Cerebellar nuclear complex (tissue), 1 donor: ENCODE measurements at regions not wholly inside any gene's neighbourhood (a gene's known extent, or its start where the extent isn't known, plus 50 kb on each side); places are given as distances from the start of the nearest gene placed in this dataset.

Experiments
- DNase-seq, 2 experiments: peaks; one replicate each; lab custom pipeline; 2025; lab: John Stamatoyannopoulos, UW

DNA sequence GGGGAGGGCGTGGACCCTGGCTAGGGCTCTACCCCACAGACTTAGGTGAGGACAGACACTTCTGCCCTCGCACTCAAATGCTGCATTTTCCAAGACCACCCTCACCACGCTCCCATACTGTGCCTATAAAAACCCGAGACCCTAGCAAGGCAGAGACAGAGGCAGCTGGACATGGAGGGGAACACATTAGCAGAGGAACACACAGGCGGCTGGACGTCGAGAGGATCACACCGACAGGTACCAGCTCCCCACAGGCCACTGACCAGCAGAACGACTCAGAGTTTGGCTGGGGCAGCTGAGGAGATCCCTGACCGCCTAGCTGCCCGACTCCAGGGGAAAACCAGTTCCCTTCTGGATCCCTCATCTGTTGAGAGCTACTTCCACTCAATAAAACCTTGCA is 338.2 kb upstream of the SMIM30 start:
- no peak for DNase-seq

DNA sequence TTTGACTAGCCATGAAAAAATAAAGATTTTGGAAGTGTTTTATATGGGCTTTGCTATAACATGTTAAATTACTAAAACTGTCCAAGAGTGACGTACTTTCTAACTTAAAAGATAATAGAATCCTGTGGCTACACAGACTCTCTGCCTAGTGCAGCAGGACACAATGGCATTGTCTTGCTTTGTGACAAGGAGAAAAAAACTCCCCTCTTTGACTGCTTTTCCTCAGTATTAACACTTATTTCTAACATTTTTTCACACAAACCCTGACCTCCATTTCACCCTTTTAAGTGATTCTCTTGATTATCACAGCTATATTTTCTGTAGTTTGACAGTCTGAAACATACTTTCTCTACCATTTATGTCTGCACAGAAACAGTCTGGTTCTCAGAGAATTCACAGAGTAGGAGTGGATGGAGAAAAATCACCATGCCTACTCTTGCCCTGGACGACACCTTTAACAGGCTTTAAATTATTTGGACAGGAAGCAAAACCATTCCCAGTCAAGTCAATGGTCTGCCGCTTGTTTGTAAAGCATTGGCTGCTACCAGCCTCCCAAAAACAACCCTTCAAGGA is 336.3 kb upstream of the SMIM30 start:
- DNase-seq = no peak

DNA sequence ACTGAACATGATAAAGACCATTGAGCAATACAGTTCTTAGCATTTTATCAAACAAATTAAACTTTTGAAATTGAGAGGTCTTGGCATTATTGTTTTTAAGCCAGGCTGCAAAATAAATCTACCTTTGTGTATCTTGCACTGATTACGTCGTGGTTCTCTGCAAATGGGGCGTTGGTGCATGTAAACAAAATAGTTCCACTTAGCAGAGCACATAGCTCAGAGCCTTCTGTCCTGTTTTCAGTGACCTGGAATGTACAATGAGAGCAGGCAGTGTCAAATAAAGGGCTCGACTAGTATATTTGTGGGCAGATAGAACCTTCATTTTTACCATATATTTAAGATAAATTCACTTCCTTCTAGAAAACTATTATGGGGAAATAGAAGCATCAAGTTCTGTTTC is 333.9 kb upstream of the SMIM30 start:
- no peak for DNase-seq

DNA sequence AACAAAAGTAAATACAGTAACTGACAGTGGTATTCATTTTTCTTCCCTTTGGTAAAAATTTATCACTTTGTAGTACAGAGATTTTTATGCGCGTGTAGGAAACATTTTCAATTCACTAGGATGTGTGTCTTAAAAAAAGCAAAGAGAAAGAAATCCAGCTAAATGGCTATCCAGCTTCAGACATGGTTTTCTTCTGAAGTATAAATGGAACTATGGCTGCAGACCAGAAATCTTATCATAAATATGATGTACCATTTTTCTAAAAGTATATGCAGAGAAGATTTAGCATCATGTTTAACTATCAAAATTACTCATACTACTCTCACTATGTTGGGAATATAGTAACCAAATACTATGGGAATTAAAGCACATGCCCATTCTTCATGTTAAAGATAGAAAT is 328.4 kb upstream of the SMIM30 start:
- no peak for DNase-seq

DNA sequence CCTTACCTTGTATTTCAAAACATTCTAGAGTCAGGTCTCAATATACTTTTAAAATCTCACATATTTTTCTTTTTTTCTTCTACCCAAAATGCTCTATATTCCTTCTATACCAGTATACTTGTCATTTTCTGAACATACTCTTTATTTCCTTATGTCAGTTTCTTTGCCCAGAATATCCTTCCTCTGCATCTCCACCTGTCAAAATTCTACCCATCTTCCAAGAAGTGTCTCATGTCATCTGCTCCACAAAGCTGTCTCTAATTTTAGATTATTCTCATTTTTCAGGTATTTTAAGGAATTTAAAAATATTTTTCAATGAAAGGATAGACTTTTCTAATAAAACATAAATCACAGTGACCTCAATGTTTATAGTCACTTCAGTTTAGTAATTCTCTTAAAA is 328.0 kb upstream of the SMIM30 start:
- no peak for DNase-seq

DNA sequence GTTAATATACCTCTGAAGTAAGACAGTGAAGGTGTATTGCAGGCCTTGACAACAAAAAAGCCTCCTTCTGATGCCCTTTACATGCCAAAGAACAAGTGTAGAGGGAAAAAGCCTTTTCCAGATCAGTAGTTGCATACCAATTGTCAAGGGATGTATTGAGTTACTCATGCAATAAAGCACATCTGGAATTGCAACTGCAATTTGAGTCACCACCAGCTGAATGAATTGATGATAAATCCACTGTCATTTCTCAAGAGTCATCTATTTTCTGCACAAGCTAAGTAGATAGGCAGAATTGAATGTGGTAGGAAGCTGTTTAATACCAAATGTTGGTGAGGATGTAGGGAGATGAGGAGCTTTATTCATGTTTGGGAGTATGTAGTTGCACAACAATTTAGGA is 325.9 kb upstream of the SMIM30 start:
- DNase-seq = no peak

DNA sequence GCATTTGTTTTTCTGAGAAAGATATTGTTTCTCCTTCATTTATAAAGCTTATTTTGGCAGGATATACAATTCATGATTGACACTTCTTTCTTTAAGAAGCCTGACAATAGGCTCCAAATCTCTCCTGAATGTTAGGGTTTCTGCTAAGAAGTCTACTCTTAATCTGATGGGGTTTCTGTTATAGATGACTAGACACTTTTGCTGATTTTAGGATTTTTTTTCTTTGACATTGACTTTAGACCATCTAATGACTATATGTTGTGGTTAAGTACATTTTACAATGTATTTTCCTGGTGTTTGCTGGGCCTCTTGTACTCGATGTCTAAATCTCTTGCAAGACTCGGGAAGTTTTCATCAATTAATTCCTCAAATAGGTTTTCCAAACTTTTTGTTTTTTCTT is 321.8 kb upstream of the SMIM30 start:
- DNase-seq = no peak

DNA sequence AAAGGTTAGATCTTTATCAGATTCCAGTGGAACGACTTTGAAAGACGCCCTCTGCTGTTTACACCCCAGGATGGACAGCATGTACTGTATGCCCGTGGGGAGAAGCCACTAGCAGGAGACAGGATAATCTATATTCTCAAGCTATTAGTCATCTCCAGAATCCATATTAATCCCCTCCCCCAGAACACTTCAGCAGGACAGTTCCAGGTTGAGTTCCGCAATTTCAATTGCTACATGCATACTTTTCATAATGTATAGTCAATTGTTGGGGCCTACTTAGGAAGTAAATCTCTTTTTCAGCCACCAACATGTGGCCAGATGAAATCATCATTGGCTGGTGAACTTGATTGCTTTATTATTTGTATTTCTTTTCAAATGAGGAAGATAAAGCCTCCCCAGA is 313.1 kb upstream of the SMIM30 start:
- DNase-seq = no peak

DNA sequence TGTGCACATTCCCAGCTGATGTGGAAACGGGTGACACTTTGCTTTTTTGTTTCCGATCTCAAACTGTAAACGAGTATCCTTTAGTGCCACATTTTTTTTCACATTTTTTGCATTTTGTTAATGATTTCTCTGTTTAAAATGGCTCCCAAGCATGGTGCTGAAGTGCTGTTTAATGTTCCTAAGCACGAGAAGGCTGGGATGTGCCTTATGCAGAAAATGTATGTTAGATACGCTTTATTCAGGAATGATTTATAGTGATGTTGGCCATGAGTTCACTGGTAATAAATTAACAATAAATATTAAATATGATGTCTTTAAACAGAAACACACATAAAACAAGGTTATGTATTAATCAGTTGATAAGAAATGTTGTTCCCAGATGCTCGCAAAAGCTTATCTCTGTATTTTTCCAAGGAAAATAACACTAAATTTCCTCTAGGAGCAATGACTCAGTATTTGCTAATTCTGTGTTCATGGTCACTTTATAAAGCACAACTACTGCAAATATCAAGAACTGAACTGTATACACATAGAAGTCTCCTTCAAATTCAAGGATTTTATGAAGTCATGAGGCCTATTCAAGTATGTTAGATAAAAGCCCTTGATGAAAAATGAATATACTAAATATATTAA is 305.9 kb upstream of the SMIM30 start:
- DNase-seq = no peak

DNA sequence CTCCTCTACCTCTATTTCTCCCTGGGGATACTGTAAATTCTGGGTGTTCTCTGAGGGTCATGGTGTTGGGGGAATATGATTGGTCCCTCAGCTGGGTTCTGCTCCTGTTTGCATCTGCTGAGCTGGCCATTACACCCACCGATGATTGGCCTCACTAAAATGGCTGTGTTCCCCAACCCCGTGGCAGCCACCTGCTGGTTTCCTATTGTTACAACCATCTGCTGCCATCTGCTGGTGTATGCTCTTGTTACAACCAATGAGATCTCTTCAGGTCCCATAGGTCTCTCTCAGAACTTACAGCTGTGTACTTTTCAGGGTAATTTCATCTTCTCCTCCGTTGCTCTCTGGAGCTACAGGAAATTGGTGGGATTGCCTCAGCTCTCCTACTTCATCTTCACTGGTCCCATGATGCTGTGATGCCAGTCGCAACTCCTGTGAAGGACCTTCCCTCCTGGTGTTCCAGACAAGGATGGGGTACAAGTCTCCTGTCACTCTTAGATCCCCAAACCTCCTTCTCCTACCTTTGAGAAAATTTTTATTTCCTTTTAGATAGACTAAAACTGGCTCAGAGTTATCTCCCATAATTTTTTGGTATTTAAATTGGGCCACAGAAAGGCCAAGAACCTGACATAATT is 303.5 kb upstream of the SMIM30 start:
- DNase-seq = peak in 1 of 2 experiments; percentile 57

DNA sequence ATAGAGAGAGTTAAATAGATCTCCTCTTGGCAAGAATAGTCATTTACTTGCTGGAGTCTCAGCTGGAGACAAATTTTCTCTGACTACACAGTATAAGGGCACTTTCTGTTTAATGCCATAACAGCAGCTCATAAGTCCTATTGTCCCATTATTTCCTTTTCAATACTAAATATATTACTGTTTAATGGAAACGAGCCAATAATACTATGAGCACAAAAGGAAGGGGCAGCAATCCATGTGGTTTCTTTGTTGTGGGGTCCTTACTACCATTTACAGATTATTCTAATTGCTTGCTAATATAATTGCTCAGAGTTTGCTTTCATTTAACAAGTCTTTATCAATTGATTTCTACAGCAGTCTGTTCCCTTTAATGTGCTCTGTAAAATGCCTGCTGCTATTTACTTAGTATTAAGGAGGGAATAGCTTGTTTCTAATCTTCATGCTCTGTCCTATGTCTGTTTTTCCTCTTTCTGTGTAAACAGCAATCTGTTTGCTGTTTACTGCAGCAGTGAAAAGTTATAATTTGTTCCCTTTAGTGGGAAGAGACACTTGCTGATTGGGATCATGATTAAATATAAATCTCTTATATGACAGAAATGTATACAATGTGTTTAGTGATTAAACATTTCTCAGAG is 296.2 kb upstream of the SMIM30 start:
- no peak for DNase-seq

DNA sequence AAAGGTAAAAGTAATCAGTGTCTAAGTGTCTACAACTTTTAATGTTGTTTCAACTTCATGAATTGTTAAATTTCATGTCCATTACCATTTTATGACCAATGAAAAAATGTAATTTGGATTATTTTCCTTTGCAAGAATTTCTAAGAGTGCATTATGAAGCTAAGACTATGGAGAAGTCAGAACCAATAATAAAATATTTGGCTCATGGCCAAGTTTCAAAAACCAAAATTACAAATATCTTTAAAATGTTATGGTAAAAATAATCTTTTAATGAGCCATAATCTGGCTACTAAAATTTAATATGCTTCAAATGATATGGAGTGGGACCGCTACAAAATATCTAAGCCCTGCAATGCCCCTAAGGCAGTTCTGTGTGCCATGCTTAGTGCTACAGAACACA is 294.1 kb upstream of the SMIM30 start:
- no peak for DNase-seq

DNA sequence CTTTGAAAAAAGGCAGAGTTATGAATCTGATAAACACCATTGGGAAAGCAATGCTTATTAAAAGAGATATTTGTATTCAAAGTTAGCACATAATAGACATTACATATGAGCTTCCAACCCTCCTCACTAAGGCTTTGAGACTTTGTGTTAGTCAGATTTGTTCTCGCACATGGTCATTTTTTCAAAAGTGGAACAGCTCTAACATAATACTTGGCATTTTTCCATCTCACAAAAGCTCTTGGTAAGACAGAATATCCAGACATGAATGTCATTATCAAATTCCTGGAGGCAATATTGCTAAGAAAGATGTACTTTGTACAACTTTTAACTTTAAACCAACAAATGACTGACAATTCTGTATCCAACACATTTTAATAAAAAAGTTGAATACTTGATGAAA is 292.4 kb upstream of the SMIM30 start:
- DNase-seq = no peak

DNA sequence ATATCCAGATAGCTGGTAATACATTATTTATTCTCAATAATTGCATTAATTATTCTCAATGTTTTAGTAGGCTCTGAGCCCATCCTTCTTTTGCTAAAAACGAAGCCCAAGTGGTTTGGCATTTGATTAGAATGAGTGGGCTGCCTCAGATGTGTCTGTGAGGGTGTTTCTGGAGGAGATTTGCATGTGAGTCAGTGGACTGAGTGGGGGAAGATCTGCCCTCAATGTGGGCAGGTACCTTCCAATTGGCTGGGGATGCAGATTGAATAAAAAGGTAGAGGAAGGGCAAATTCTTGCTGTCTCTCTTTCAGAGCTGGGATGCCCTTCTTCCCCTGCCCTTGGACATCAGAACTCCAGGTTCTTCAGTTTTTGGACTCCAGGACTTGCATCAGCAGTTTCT is 290.6 kb upstream of the SMIM30 start:
- DNase-seq = no peak

DNA sequence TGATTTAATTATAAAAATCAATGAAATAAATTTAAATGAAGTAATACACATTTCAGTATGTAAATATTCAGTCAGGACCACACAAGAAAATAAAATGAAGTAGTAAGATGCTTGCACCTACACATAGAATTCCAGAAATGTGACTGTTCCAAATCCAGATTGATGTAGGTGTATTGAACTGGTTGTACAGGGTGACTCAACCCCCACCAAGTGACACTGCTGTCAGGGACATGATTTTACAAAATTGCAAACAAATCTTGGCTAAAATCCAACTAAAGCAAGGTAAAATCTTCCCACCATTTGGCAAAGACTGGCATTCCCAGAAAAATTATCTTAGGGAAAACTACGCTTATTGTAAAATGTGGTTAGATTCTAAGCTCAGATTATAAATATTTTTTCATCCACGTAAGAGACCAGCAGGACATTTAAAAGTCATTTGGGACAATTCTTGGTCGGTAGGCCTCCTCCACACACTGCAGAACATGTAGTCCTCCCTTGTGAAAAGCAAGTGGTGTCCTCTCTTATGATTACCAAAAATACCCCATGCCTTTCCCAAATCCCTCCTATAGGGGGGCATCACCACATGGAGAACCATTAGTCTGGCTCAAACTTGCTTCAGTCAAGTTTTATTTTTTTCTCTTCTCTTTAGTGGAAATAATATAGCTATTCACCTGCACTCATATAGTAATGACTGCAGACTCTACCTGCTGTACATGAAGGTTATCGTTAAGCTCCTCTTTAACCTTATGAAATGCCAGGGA is 287.1 kb upstream of the SMIM30 start:
- no peak for DNase-seq

DNA sequence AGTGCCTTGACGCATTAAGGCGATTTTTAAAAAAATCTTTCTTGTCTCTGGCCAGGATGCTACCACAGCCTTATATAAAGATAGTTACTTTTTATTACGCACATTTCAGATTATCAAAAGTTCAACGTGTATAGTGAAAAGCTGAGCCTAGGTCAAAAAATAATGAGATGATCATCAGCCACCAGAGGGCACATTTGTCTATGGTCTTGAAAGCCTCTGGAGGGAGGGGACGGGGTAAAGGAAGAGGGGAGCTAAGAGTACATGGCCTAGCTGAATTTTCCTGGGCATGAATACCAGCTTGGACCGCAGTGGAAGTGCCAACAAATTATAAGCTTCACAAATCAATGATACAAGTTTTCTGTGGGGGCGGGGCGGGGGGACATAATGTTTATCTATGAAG is 285.9 kb upstream of the SMIM30 start:
- no peak for DNase-seq

DNA sequence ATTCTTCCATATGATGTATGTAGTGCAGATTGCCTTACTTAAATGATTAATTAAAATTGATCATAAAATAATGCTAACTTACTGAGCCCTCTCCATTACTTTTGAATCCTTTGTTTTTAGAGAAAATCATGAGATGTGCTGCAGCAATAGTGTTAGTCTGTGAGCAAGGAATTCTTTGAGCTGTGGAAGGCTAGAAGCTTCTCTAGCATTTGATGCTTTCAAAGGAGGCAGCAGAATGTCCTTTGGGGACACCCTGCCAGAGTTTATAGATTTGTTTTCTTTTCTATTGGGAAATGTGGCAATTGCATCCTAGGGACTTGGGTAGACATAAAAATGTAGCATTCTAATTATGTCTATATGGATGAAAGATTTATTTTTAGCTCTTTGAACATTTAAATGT is 284.1 kb upstream of the SMIM30 start:
- DNase-seq = no peak

DNA sequence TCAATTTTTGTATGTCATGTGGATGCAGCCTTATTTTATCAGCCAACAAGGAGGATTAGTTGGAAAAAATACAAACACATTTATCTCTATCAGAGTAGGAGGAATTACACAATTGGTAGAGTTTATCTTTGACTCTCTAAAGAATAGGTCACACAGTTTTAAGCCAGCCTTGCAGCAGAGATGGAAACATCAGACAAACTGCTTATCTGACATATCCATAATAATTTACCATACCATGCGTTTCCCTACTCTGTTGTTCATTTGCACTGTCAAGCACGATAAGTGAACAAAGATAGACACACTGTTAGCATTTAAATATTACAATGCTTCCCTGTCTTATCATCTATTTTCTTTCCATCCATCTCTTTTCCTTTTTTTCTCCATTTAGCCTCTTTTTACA is 283.7 kb upstream of the SMIM30 start:
- no peak for DNase-seq

DNA sequence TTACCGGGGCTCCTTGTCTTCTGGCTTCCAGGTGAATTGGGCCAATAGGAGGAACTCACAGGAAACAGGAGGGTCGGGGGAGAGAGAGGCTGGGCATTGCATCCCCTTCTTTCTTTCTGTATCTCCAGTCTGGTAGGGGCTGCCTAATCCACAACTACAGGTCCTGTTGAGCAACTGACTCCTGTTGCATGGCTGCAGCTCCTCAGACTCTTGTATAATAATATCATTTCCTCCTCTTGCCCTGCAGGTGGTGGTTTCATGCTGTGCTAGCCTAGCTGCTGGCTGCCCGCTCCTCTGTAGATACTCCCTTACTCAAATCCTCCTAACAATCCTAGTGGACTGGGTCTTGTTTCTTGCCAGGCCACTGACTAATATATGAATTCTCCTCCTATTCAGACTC is 276.5 kb upstream of the SMIM30 start:
- no peak for DNase-seq

DNA sequence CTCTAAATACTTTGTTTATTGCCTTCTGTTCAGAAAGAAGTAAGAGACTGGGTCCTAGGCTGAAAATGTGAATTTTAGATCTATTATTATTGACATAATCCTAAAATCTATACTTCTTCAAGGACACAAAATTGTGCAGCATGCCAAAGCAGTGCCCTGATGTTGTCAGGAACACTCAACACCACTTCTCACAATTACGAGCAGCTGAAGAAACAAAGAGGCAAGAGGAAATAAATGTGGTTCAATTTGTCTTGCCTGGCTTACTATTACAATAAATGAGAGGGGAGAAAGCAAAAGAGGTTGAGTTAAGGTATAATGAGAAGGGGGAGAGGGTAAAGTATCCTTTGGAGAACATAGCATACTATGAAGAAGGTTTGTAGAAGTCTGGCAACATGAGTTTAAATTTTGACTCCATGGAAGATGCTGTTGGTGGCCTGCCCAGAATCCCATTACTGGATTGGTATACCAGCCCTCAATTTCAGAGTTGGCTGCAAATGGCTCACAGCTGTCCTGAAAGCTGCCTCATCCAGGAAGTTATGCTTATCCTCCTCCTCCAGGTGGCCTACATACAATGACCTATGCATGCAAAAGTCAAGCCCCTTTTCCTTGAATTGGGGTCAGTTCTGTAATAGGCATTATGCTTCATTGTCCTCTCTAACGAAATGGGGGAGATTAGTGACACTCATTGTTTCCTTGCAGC is 274.6 kb upstream of the SMIM30 start:
- no peak for DNase-seq

DNA sequence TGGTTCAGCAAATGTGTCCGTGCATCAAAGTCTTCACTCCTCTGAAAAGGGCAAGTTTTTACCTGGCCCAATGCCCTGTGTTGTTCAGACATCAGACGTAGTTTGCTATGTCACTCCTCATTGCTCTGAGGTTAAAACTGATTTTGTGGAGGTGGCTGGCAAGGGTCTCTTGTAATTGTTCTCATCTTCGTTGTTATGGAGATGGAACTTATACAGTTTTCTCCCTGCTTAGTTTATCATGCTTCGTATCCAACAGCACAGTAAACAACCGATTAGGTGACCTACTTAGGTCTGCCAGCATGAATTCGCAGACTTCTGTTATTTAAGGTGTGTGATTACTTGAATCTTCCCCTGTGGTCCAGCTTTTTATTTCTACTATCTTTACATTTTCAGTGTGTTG is 274.1 kb upstream of the SMIM30 start:
- no peak for DNase-seq

DNA sequence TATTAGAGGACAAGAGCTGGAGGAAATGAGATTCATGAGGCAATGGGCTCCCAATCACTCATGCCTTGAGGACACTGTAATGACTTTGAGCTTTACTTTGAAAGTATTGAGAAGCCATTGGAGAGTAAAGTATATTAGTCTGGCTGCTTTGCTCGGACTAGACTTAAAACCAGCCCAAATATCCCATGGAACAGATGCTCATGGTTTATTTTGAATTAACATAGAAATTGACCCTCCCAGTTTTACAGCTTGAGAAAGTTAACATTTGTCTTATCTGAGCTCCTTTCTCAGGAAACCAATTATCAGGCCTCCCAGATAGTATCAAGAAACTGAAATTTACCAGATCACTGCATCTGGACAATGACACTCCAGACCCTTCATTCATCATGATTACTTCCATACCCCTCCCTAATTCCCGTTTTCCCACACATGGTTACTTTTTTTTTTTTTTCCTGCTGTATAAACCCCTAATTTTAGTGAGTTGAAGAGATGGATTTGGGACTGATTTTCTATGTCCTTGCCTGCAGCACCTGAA is 270.8 kb upstream of the SMIM30 start:
- no peak for DNase-seq
